Panc1 (cell line): ENCODE measurements at regions not wholly inside any gene's neighbourhood (a gene's known extent, or its start where the extent isn't known, plus 50 kb on each side); places are given as distances from the start of the nearest gene placed in this dataset.

Source experiments
- CTCF ChIP-seq: fragments of 450-650 bp; IDR thresholded peaks from 2 replicates; pipeline ENCODE4 v1.5.1; 2017; ENCODE audit warnings: mild to moderate bottlenecking
- POLR2AphosphoS5 ChIP-seq: IDR thresholded peaks from 2 replicates; pipeline ENCODE4 v1.6.1; 2012; ENCODE audit warnings: mild to moderate bottlenecking, low read depth, low read length, moderate library complexity
- REST ChIP-seq, 2 experiments: IDR thresholded peaks; 2 replicates each; pipeline ENCODE4 v1.6.1; 2011 to 2012; ENCODE audit warnings: low read depth in 2 of 2, control low read depth in 1 of 2, low read length in 1 of 2, mild to moderate bottlenecking in 1 of 2, moderate library complexity in 1 of 2; ENCODE audit not compliant: insufficient read depth in 1 of 2

DNA sequence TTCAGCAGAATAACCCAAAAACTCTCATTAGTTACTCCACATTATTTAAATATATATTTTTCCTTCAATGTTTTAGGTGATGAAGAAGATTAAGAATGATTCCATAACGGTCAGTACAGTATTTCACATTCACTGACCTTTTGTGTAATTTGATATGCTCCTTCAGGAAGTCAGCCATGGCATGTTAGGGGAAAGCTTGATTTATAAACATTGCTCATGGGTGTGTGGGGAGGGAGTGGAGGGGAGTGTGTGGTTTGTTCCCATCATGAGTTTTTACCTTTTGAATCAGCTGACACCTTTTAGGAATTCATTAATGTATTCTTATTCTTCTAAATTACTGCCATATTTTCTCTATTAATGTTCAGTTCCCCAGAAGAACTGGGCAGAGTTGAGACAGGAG, 240.2 kb downstream of the ATG4C start:
- TF ChIP-seq CTCF (no peak), POLR2AphosphoS5 (no peak), REST (IDR thresholded peaks at IDR 0.05; ENCODE audit: insufficient read depth in 1 of 2, low read depth in 2 of 2, low read length in 1 of 2) (no peak)
